Body of pancreas (tissue), 4 donors: ENCODE measurements at regions not wholly inside any gene's neighbourhood (a gene's known extent, or its start where the extent isn't known, plus 50 kb on each side); places are given as distances from the start of the nearest gene placed in this dataset.

Experiments
- ATAC-seq: fragments of 150-250 bp; one replicate; pipeline ENCODE4 v1.9.1; 2016
- DNase-seq, 4 donors: peaks; one replicate each; pipeline ENCODE4 v3.0.0-alpha.2; 2019
- H3K27ac ChIP-seq, 4 donors: fragments of 200-600 bp; sonication (generic); 1 replicate in 3 of 4; 2 replicates in 1 of 4; pipeline versions ENCODE4 v1.5.1 to v1.6.1; 2016 to 2019; ENCODE audit warnings: mild to moderate bottlenecking in 1 of 4, mixed read lengths in 1 of 4, moderate library complexity in 1 of 4
- H3K27me3 ChIP-seq, 2 donors: fragments of 200-600 bp; sonication (generic); one replicate each; pipeline ENCODE4 v1.6.0; 2016; ENCODE audit warnings: mild to moderate bottlenecking in 1 of 2
- H3K36me3 ChIP-seq, 2 donors: fragments of 200-600 bp; sonication (generic); replicated peaks in 1 of 2; 2 replicates each; pipeline ENCODE4 v1.5.1; 2016; ENCODE audit warnings: low read depth in 2 of 2; ENCODE audit not compliant: insufficient read depth in 1 of 2
- H3K4me1 ChIP-seq: fragments of 200-600 bp; sonication (generic); one replicate; pipeline ENCODE4 v1.6.0; 2016
- H3K4me3 ChIP-seq, 2 donors: fragments of 200-600 bp; sonication (generic); 1 replicate in 1 of 2; 2 replicates in 1 of 2; pipeline ENCODE4 v1.5.1; 2016 to 2019
- H3K9me3 ChIP-seq, 3 donors: fragments of 200-600 bp; sonication (generic); 1 replicate in 2 of 3; 2 replicates in 1 of 3; pipeline ENCODE4 v1.5.1; 2016
- CTCF ChIP-seq, 7 experiments: fragments of 450-650 bp in 4 of 7; fragments of 200-600 bp in 3 of 7; sonication (generic) in 3 of 7; IDR thresholded peaks; one replicate each; pipeline ENCODE4 v1.5.1; 2016 to 2019; ENCODE audit warnings: antibody characterized with exemption in 7 of 7
- POLR2A ChIP-seq, 3 donors: fragments of 450-650 bp; IDR thresholded peaks; one replicate each; pipeline ENCODE4 v1.6.1; 2016; ENCODE audit warnings: antibody characterized with exemption in 3 of 3, mild to moderate bottlenecking in 2 of 3
- WGBS, 2 donors: methylation state at CpG; one replicate each; pipeline ENCODE4 v1.1.5; 2017; 5-methylcytosine and 5-hydroxymethylcytosine counted together
- intact Hi-C: fragments of 100-400 bp; cut with DNase I; formaldehyde crosslinking; loops from one replicate; pipeline ENCODE4 v1.15.1; 2023

DNA sequence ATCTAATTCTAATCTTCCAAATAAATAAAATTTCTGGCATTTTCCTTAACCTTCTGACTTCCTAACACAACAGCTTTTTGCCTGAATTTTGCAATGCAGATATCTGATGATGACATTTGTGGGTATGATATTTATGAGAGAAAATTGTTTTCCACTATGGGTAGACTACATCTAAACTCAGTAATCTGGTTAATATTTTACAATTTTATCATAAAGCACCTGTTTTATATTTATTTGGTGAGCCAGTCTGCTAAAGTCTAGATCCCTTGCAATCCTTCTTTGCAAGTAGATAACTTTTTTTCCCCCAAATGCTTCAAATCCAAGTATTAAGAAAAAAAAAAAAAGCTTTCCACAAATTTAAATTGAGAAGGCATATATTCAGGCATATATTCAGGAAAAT lies 246.2 kb upstream of the DAB2 start:
- DNase-seq (no peak), ATAC-seq (no peak)
- Histone ChIP-seq H3K27me3 (no peaks in the 10 kb centered on the region), H3K9me3 (no peaks in the 10 kb centered on the region), H3K27ac (peak overlapping the region in 1 of 4 donors; percentile 11), H3K36me3 (no peaks in the 10 kb centered on the region), H3K4me3 (no peak overlapping the region), H3K4me1 (peaks cover 18% of the 10 kb centered on the region)
- intact Hi-C loops = no loop called here
- TF ChIP-seq CTCF (IDR thresholded peaks at IDR 0.05) (no peak), POLR2A (IDR thresholded peaks at IDR 0.05) (no peak)

DNA sequence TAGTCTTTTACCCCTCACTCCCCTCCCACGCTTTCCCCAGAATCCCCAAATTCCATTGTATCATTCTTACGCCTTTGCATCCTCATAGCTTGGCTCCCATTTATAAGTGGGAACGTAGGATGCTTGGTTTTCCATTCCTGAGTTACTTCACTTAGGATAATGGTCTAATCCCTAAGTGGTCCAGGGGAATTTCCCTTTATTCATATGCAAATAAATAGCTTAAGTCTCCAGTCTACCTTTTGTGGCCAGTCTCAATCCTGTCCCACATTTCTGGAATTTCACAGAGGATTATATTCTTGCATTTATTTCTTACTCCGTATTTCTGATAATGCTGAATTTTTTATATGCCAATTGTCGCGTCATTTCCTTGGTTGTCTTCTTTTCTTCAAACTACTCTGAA lies 245.6 kb upstream of the DAB2 start:
- WGBS, 2 donors = 69 to 76% methylated on average over 6 of the region's 6 CpGs
- ATAC-seq = no peak

DNA sequence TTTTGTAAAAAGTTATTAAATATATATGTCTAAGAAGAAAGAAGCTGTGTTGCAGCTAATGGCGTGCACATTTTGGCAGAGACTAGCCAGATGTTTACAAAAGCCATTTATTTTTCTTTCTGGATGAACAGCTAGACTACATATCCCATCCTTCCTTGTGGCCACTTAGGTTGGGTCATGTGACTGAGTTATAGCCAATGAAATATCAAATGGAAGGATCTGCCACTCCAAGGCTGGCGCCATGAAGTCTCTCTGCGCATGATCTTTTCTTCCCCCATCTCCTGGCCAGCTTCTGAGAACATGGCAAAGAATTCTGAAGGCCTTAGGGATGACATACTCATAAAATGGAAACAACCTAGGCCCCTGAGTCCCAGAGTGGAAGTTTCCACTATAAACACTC lies 244.2 kb upstream of the DAB2 start:
- 93 to 95% methylated on average over 3 of the region's 3 CpGs for WGBS, 2 donors
- intact Hi-C loops = no loop called here
- H3K27me3 ChIP-seq = no peaks in the 10 kb centered on the region
- H3K4me1 ChIP-seq = peaks cover 18% of the 10 kb centered on the region
- DNase-seq (no peak), ATAC-seq (no peak)
- H3K9me3 ChIP-seq = no peaks in the 10 kb centered on the region
- H3K27ac ChIP-seq = no peak overlapping the region
- no peak overlapping the region for H3K4me3 ChIP-seq
- TF ChIP-seq POLR2A (IDR thresholded peaks at IDR 0.05) (no peak), CTCF (IDR thresholded peaks at IDR 0.05) (no peak)
- no peaks in the 10 kb centered on the region for H3K36me3 ChIP-seq

More for the DNA sequence above, 245.6 kb upstream of the DAB2 start:
- Histone ChIP-seq H3K9me3 (no peaks in the 10 kb centered on the region), H3K36me3 (no peaks in the 10 kb centered on the region), H3K4me3 (no peak overlapping the region), H3K27ac (no peak overlapping the region), H3K27me3 (no peaks in the 10 kb centered on the region), H3K4me1 (peaks cover 18% of the 10 kb centered on the region)
- DNase-seq = no peak
- intact Hi-C loops = no loop called here
- no peak for TF ChIP-seq POLR2A (IDR thresholded peaks at IDR 0.05)
- no peak for TF ChIP-seq CTCF (IDR thresholded peaks at IDR 0.05)

DNA sequence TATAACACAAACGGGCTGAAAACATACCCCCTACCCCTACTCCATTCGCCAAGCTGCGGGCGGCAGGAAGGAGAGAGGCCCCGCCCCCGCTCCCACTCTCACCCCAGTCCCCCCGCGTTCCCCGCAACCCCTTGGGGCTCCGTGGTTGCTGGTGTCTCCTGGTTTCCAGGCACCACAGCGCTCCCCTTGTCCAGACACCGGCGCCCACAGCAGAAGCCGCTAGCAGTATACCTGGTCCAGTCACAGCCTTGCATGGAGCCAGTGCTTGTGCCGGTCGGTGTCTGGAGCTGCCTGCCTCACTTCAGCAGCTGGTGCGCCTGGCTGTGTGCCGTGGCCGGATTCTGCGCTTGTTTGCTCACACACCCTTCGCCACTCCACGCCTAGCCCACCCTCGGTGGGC lies 240.5 kb upstream of the DAB2 start:
- H3K36me3 ChIP-seq = no peaks in the 10 kb centered on the region
- H3K27me3 ChIP-seq = no peaks in the 10 kb centered on the region
- no peaks in the 10 kb centered on the region for H3K9me3 ChIP-seq
- intact Hi-C loops = no loop called here
- H3K27ac ChIP-seq = no peak overlapping the region
- H3K4me1 ChIP-seq = peaks cover under 1% of the 10 kb centered on the region
- 86 to 95% methylated on average over 3 to 23 of the region's 23 CpGs for WGBS, 2 donors
- no peak overlapping the region for H3K4me3 ChIP-seq
- ATAC-seq (no peak), DNase-seq (no peak)
- TF ChIP-seq POLR2A (IDR thresholded peaks at IDR 0.05) = no peak
- TF ChIP-seq CTCF (IDR thresholded peaks at IDR 0.05) = no peak

DNA sequence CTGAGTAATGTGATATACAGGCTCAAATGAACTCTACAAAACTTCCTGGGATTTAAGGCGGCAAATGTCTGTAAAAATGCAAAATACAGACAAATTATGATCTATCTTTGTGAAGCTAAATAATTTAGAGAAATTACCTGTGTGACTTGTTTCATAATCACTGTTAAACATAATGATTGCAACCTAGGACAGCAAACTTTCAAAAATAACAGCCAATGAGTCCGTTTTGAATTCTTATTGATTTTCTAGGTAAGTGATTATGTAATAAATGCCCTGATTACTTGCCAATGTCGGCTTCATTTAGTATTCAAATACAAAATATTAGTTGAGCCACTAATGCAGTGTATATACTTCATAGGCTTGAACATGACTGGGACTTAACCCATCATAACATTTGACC lies 238.2 kb upstream of the DAB2 start:
- Histone ChIP-seq H3K27me3 (no peaks in the 10 kb centered on the region), H3K9me3 (no peaks in the 10 kb centered on the region), H3K36me3 (no peaks in the 10 kb centered on the region), H3K4me3 (no peak overlapping the region), H3K27ac (no peak overlapping the region), H3K4me1 (no peaks in the 10 kb centered on the region)
- ATAC-seq = no peak
- 29 to 35% methylated on average over 3 of the region's 3 CpGs for WGBS, 2 donors
- intact Hi-C loops = no loop called here
- DNase-seq = no peak
- TF ChIP-seq POLR2A (IDR thresholded peaks at IDR 0.05) = no peak
- TF ChIP-seq CTCF (IDR thresholded peaks at IDR 0.05) = no peak
